HG02885 (cell line): ENCODE measurements at regions not wholly inside any gene's neighbourhood (a gene's known extent, or its start where the extent isn't known, plus 50 kb on each side); places are given as distances from the start of the nearest gene placed in this dataset.
"Not testable (repeated sequence)": the region's sequence is repeated elsewhere in the genome, so short reads cannot be mapped to it uniquely, and the experiment has no call there.

ENCODE experiments used
- ATAC-seq: cut with Tn5 transposase; IDR thresholded peaks from one replicate; pipeline ENCODE4 v1.9.1; 2021; ENCODE audit warnings: mild to moderate bottlenecking; ENCODE audit not compliant: unreplicated experiment, poor library complexity

DNA sequence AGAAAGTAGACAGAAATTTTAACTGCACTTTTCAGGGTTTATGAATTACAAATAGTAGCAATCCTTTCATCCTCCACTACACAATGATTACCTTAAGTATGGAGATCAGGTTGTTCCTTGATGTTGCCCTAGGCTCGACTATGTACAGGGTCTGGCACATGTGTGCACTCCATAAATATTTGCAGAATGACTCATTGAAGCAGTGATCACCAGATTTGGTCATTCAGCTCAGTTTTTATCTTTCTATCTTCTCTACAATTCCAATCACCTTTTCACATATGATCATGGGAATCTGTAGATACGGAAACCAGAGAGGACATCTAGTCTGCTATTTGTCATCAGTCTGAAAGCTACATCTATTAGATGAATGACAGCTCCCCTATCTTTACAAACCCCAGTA is 171.7 kb upstream of the HCCS start:
- no peak for ATAC-seq

DNA sequence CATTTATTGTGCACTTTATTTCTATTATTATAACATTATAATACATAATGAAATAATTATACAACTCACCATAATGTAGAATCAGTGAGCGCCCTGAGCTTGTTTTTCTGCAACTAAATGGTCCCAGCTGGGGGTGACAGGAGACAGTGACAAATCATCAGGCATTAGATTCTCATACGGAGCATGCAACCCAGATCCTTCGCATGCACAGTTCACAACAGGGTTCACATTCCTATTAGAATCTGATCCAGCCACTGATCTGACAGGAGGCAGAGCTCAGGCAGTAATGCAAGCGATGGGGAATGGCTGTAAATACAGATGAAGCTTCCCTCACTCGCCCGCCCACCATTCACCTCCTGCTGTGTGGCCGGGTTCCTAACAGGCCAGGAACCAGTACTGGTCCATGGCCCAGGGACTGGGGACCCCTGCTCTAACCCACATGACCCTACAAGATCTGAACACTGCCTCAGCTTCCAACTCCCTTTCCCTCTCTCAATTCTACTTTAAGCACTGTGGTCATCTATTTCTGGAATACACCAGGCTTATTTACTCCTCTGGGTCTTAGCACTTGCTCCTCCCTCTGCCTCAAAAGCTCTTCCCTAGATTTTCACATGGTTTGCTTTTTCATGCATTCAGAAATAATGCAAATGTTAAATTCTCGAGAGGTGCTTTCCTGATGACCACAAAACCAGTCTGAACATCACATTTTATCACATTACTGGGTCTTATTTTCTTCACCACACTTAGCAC is 166.8 kb upstream of the HCCS start:
- no peak for ATAC-seq

- no peak for ATAC-seq
Observed at GRCh38 chrX:10945498-10945897, 165.6 kb upstream of the HCCS start.

DNA sequence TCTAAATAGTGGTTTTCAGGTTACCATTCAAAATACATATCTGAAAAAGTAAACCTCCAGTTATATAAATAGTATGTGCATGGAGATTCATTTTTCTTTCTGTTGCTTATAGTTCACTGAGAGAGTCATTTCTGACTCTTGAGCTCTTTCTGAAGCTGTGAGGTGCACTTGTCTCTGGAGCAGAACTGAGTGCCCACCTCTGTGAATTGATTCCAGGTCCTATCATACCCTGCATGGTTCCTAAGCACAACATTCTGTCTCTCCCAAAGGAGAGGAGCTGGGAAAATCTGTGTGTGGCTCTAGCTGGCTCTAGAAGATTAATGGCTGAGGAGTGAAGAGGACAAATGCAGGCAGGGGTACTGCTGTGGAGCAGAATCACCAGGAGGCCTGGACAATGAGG is 161.6 kb upstream of the HCCS start:
- no peak for ATAC-seq

DNA sequence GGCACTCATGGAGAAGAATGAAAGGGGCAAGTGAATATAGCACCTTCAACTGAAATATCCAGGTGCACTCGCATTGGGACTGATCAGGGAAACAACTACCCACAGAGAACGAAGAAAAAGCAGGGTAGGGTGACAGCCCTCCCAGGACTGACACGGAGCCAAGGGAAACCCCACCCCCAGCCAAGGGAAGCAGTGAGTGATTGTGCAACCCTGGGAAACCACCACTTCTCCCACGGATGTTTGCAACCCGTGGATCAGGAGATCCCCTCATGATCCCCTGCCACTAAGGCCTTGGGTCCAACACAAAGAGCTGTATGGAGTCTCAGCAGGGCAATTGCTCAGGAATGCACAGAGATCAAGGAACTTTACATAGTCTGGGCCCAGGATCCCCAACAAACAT is 158.5 kb upstream of the HCCS start:
- no peak for ATAC-seq

- no peak for ATAC-seq
Observed at GRCh38 chrX:10965174-10965798, 145.8 kb upstream of the HCCS start.

DNA sequence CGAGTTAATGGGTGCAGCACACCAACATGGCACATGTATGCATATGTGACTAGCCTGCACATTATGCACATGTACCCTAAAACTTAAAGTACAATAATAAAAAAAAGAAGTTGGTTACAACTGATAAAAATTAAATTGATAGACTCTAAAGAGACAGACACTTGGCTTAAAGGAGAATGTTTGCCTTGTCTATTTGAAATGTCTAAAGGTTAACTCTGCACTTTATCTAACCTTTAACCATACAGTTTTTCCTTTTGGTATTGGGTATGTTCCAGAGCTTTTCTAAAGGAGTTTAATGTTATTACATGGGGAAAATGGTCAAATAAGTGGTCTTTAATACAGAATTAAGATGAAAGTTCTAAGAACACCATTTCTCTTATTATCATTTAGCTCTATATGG is 145.1 kb upstream of the HCCS start:
- ATAC-seq, result no peak

- ATAC-seq, result no peak
Observed at GRCh38 chrX:10971176-10971575, 140.0 kb upstream of the HCCS start.

DNA sequence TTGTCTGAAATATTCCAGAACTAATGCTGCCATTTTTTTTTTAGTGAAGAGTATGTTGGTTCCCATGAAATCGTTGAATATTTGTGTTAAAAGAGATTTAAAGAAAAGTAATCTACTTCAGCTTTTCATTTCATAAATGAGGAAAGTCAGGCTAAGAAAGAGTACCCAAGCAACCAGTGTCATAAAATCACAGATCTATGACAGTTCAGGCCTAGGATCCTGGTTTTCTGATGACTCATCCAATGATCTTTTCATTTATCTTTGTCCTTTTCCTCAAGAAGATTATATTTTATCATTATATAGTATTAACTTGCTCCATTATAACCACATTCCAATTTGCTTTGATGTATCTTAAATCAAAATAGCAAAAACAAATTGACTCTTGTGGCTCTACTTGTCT is 139.4 kb upstream of the HCCS start:
- no peak for ATAC-seq

GRCh38 chrX:10972706-10973105 is 138.4 kb upstream of the HCCS start:
- no peak for ATAC-seq

DNA sequence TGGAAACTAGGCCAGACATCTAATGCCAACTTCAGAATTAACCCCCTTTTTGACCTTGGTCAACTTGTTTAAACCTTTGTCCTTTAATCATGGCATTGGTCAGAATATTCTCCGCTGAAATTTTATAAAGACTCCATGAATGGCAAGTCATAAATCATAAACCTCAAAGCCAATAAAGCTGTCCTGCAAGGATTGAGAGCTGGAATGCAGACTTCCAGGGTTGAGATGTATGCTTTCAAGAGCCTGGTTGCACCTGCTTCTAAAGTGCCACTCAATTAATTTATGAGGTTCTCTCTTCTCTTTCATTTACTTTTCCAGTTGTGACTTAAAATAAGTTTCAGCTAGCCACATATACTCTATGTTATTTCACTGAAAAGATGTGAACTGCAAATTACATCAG is 136.2 kb upstream of the HCCS start:
- no peak for ATAC-seq

DNA sequence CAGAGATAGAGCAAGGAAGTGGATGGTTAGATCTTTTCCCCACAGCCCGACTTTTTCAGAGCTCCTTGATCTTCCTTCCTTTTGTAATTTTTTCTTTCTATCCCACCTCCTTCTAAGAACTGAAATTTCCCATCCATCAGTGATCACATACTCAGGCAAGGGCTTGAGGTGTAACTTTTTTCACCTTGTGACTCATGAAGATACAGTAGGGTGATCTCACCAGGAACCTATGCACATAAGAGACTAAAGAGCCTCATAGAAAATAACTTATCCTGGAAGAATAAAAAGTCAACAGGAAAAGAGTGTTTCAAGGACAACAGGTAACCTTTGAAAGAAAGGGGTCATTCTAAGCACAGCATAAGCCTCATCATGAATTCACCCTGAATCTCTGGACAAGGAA is 131.2 kb upstream of the HCCS start:
- ATAC-seq, result no peak

- no peak for ATAC-seq
Observed at GRCh38 chrX:10981506-10981905, 129.6 kb upstream of the HCCS start.

- ATAC-seq, result no peak
Observed at GRCh38 chrX:10983526-10983925, 127.6 kb upstream of the HCCS start.

- ATAC-seq, result no peak
Observed at GRCh38 chrX:10984213-10984612, 126.9 kb upstream of the HCCS start.

DNA sequence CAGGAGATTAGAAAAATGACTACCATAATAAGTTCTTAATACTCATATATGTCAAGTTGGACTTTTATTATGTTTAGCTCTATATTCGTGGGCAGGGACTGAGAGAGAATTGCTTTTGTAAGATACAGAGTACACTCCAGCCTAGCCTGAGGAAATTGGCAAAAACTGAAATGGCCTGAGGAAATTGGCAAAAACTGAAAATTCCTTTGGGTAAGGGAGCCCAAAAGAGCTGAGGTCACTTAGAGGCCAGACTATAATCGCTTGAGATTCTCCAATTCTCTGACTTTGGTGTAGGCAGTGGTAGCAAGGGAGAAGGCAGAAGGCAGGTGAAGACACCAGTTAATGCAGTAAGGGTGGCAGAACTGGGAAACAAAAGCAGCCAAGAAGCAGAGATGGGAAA is 124.5 kb upstream of the HCCS start:
- ATAC-seq, result no peak

DNA sequence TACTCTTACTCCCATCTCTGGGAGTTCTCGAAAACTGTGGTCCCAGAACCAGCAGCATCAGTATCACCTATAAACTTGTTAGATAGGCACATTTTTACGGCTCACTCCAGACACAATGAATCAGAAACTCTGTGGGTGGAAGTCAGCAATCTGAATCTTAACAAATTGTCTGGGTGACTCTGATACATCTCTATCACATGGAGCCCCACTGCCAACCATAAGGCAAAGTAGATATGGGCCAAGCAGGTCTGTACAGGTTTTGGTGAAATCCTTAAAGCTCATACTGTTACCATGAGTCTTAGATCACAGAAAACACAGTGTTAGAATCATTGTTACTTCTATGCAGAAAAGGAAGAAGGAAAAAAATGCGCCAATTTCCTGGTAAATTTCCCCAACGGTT is 122.5 kb upstream of the HCCS start:
- no peak for ATAC-seq

- ATAC-seq, result no peak
Observed at GRCh38 chrX:10989386-10989785, 121.7 kb upstream of the HCCS start.

DNA sequence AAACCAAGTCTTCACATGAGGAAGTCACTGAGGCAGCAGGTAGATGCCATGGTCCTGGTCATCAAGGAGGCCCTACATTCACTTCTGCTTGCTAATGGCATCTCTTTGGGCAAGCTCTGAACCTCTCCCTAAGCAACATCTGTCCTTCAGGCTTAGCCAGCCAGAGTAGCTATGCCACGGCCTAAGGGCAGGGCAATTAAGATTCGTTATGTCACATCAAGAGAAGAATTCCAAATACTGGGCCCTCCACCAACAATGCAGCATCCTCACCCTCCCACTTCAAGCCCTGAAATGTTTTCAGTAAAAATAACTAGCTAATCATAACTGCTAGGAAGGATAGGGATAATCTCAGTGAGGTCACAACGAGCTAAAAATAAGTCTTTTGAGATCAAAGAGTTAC is 120.7 kb upstream of the HCCS start:
- ATAC-seq, result no peak

GRCh38 chrX:10990976-10991375 is 120.2 kb upstream of the HCCS start:
- no peak for ATAC-seq

- no peak for ATAC-seq
Observed at GRCh38 chrX:10992110-10992509, 119.0 kb upstream of the HCCS start.

GRCh38 chrX:11007076-11007475 is 104.1 kb upstream of the HCCS start:
- not testable (repeated sequence) for ATAC-seq
